ENCODE measurements at regions not wholly inside any gene's neighbourhood (a gene's known extent, or its start where the extent isn't known, plus 50 kb on each side); places are given as distances from the start of the nearest gene placed in this dataset.
A peak's percentile ranks its signal among the peaks of the same experiment; 100 is the strongest.

- no peaks in the 10 kb centered on the region for H3K9me3 ChIP-seq (ENCODE audit: control insufficient read depth in 2 of 3, insufficient read depth in 1 of 3, low read length in 3 of 3)
- no peak for FAIRE-seq
- H3K36me3 ChIP-seq (ENCODE audit: control insufficient read depth in 2 of 3, insufficient read depth in 3 of 3, low read length in 3 of 3): no peaks in the 10 kb centered on the region
- no peak for TF ChIP-seq CTCF (IDR thresholded peaks at IDR 0.05; ENCODE audit: borderline replicate concordance, extremely low read depth, insufficient read depth)
- H3K27ac ChIP-seq (ENCODE audit: low read depth in 2 of 2, low read length in 2 of 2): no peak overlapping the region
- no peak for DNase-seq
- H3K4me1 ChIP-seq (ENCODE audit: control insufficient read depth in 2 of 3, insufficient read depth in 2 of 3, low read depth in 1 of 3, low read length in 3 of 3): no peaks in the 10 kb centered on the region
- no peak overlapping the region for H3K4me3 ChIP-seq (ENCODE audit: low read length in 3 of 3)
- intact Hi-C loops (cut with DNase I): no loop called here
- H3K27me3 ChIP-seq (ENCODE audit: control insufficient read depth, insufficient read depth, low read length): no peaks in the 10 kb centered on the region
- H3K9ac ChIP-seq (ENCODE audit: low read length in 3 of 3): no peak overlapping the region
Observed at GRCh38 chr4:25585901-25586523, 69.6 kb upstream of the SLC34A2 start.

- Histone ChIP-seq H3K27ac (ENCODE audit: low read depth in 2 of 2, low read length in 2 of 2) (no peak overlapping the region), H3K4me1 (ENCODE audit: control insufficient read depth in 2 of 3, insufficient read depth in 2 of 3, low read depth in 1 of 3, low read length in 3 of 3) (no peaks in the 10 kb centered on the region), H3K9me3 (ENCODE audit: control insufficient read depth in 2 of 3, insufficient read depth in 1 of 3, low read length in 3 of 3) (no peaks in the 10 kb centered on the region), H3K36me3 (ENCODE audit: control insufficient read depth in 2 of 3, insufficient read depth in 3 of 3, low read length in 3 of 3) (no peaks in the 10 kb centered on the region), H3K27me3 (ENCODE audit: control insufficient read depth, insufficient read depth, low read length) (no peaks in the 10 kb centered on the region), H3K4me3 (ENCODE audit: low read length in 3 of 3) (no peak overlapping the region), H3K9ac (ENCODE audit: low read length in 3 of 3) (no peak overlapping the region)
- TF ChIP-seq CTCF (IDR thresholded peaks at IDR 0.05; ENCODE audit: borderline replicate concordance, extremely low read depth, insufficient read depth): no peak
- intact Hi-C loops (cut with DNase I): no loop called here
- FAIRE-seq (no peak), DNase-seq (no peak)
Observed at GRCh38 chr4:25588206-25588605, 67.4 kb upstream of the SLC34A2 start.

- Histone ChIP-seq H3K9ac (ENCODE audit: low read length in 3 of 3) (no peak overlapping the region), H3K27me3 (ENCODE audit: control insufficient read depth, insufficient read depth, low read length) (no peaks in the 10 kb centered on the region), H3K4me1 (ENCODE audit: control insufficient read depth in 2 of 3, insufficient read depth in 2 of 3, low read depth in 1 of 3, low read length in 3 of 3) (no peaks in the 10 kb centered on the region), H3K9me3 (ENCODE audit: control insufficient read depth in 2 of 3, insufficient read depth in 1 of 3, low read length in 3 of 3) (no peaks in the 10 kb centered on the region), H3K4me3 (ENCODE audit: low read length in 3 of 3) (no peak overlapping the region), H3K27ac (ENCODE audit: low read depth in 2 of 2, low read length in 2 of 2) (no peak overlapping the region), H3K36me3 (ENCODE audit: control insufficient read depth in 2 of 3, insufficient read depth in 3 of 3, low read length in 3 of 3) (no peaks in the 10 kb centered on the region)
- intact Hi-C loops (cut with DNase I): no loop called here
- no peak for DNase-seq
- no peak for FAIRE-seq
- no peak for TF ChIP-seq CTCF (IDR thresholded peaks at IDR 0.05; ENCODE audit: borderline replicate concordance, extremely low read depth, insufficient read depth)
Observed at GRCh38 chr4:25590171-25590570, 65.5 kb upstream of the SLC34A2 start.

GRCh38 chr4:25592736-25593135 is 62.9 kb upstream of the SLC34A2 start:
- intact Hi-C loops (cut with DNase I): no loop called here
- Histone ChIP-seq H3K4me1 (ENCODE audit: control insufficient read depth in 2 of 3, insufficient read depth in 2 of 3, low read depth in 1 of 3, low read length in 3 of 3) (no peaks in the 10 kb centered on the region), H3K9me3 (ENCODE audit: control insufficient read depth in 2 of 3, insufficient read depth in 1 of 3, low read length in 3 of 3) (peaks cover 0 to 4% (median 0%) of the 10 kb centered on the region in 3 donors), H3K27me3 (ENCODE audit: control insufficient read depth, insufficient read depth, low read length) (no peaks in the 10 kb centered on the region), H3K36me3 (ENCODE audit: control insufficient read depth in 2 of 3, insufficient read depth in 3 of 3, low read length in 3 of 3) (no peaks in the 10 kb centered on the region), H3K4me3 (ENCODE audit: low read length in 3 of 3) (no peak overlapping the region), H3K9ac (ENCODE audit: low read length in 3 of 3) (no peak overlapping the region), H3K27ac (ENCODE audit: low read depth in 2 of 2, low read length in 2 of 2) (no peak overlapping the region)
- no peak for TF ChIP-seq CTCF (IDR thresholded peaks at IDR 0.05; ENCODE audit: borderline replicate concordance, extremely low read depth, insufficient read depth)
- DNase-seq (peak in 2 of 5 donors; percentile 14 to 25), FAIRE-seq (no peak)
